C1 segment of cervical spinal cord (tissue), 14 donors: ENCODE measurements at regions not wholly inside any gene's neighbourhood (a gene's known extent, or its start where the extent isn't known, plus 50 kb on each side); places are given as distances from the start of the nearest gene placed in this dataset.

Experiments used
- DNase-seq, 14 donors: peaks; one replicate each; lab custom pipeline; 2025; lab: John Stamatoyannopoulos, UW

GRCh38 chr2:72004201-72004915 lies 143.3 kb downstream of the CYP26B1 start:
- no peak for DNase-seq

GRCh38 chr2:72003796-72004195 lies 143.9 kb downstream of the CYP26B1 start:
- DNase-seq: no peak

- no peak for DNase-seq
These were observed 144.5 kb downstream of the CYP26B1 start for GRCh38 chr2:72003124-72003523.

- DNase-seq: no peak
These were observed 145.5 kb downstream of the CYP26B1 start for GRCh38 chr2:72001937-72002690.

- no peak for DNase-seq
These were observed 147.6 kb downstream of the CYP26B1 start for GRCh38 chr2:72000110-72000509.

GRCh38 chr2:71999580-71999979 lies 148.1 kb downstream of the CYP26B1 start:
- no peak for DNase-seq

GRCh38 chr2:71997843-71998242 lies 149.8 kb downstream of the CYP26B1 start:
- DNase-seq: no peak

- peak in 1 of 14 donors; percentile 19 for DNase-seq
These were observed 152.5 kb downstream of the CYP26B1 start for GRCh38 chr2:71995067-71995665.

- no peak for DNase-seq
These were observed 155.6 kb downstream of the CYP26B1 start for GRCh38 chr2:71992036-71992435.

GRCh38 chr2:71991397-71991796 lies 156.3 kb downstream of the CYP26B1 start:
- no peak for DNase-seq

GRCh38 chr2:71990826-71991225 lies 156.8 kb downstream of the CYP26B1 start:
- DNase-seq: no peak

- DNase-seq: no peak
These were observed 157.5 kb downstream of the CYP26B1 start for GRCh38 chr2:71990122-71990521.

- peak in 1 of 14 donors; percentile 23 for DNase-seq
These were observed 158.0 kb downstream of the CYP26B1 start for GRCh38 chr2:71989671-71990070.

GRCh38 chr2:71988170-71988569 lies 159.5 kb downstream of the CYP26B1 start:
- DNase-seq: no peak

- no peak for DNase-seq
These were observed 171.0 kb downstream of the CYP26B1 start for GRCh38 chr2:71976685-71977084.

GRCh38 chr2:71974846-71975245 lies 172.8 kb downstream of the CYP26B1 start:
- no peak for DNase-seq

- DNase-seq: no peak
These were observed 176.2 kb downstream of the CYP26B1 start for GRCh38 chr2:71971493-71971892.

GRCh38 chr2:71965530-71965929 lies 182.1 kb downstream of the CYP26B1 start:
- DNase-seq: no peak

GRCh38 chr2:71962911-71963694 lies 184.6 kb downstream of the CYP26B1 start:
- DNase-seq: no peak

GRCh38 chr2:71962350-71962749 lies 185.3 kb downstream of the CYP26B1 start:
- DNase-seq: no peak

GRCh38 chr2:71961289-71962027 lies 186.2 kb downstream of the CYP26B1 start:
- no peak for DNase-seq
